H1 (cell line): ENCODE measurements at regions not wholly inside any gene's neighbourhood (a gene's known extent, or its start where the extent isn't known, plus 50 kb on each side); places are given as distances from the start of the nearest gene placed in this dataset.

ENCODE experiments used
- CTCF ChIA-PET: fragments of 300-600 bp; sonication (Branson Sonifier 250); formaldehyde crosslinking; loops from one replicate; lab custom pipeline; 2021; ENCODE audit not compliant: partially characterized antibody; lab: Charles Lee
- POLR2A ChIA-PET: fragments of 300-600 bp; sonication (Branson Sonifier 250); formaldehyde crosslinking; loops from one replicate; lab custom pipeline; 2021; ENCODE audit warnings: inconsistent platforms; ENCODE audit not compliant: partially characterized antibody; lab: Charles Lee
- DNase-seq, 2 experiments: peaks; one replicate each; pipeline versions ENCODE4 v3.0.0 to v3.0.0-alpha.2; 2010 to 2022; ENCODE audit warnings: low spot score in 2 of 2, low read depth in 1 of 2, mixed read lengths in 1 of 2
- FAIRE-seq: peaks from 2 replicates; lab custom pipeline; 2011; peaks lifted over from hg19 to GRCh38; lab: Jason Lieb, UNC
- H2AFZ ChIP-seq: 2 replicates; pipeline ENCODE4 v1.8.1; 2012; ENCODE audit warnings: low read length, inconsistent platforms
- H2AK5ac ChIP-seq: 2 replicates; pipeline ENCODE4 v1.6.1; 2013; ENCODE audit warnings: low read depth, low read length
- H2BK120ac ChIP-seq: replicated peaks from 2 replicates; pipeline ENCODE3; 2013; ENCODE audit warnings: low read depth, low read length, inconsistent platforms
- H2BK12ac ChIP-seq: 2 replicates; pipeline ENCODE4 v1.6.1; 2013; ENCODE audit warnings: low read depth, low read length
- H2BK15ac ChIP-seq: 2 replicates; pipeline ENCODE4 v1.6.1; 2013; ENCODE audit warnings: low read length
- H2BK20ac ChIP-seq: 2 replicates; pipeline ENCODE4 v1.6.1; 2013; ENCODE audit warnings: low read length
- H2BK5ac ChIP-seq: 2 replicates; pipeline ENCODE4 v1.6.1; 2013; ENCODE audit warnings: low read depth, low read length
- H3K14ac ChIP-seq: 2 replicates; pipeline ENCODE4 v1.6.1; 2013; ENCODE audit warnings: inconsistent platforms; ENCODE audit not compliant: insufficient read length
- H3K18ac ChIP-seq: 2 replicates; pipeline ENCODE4 v1.6.1; 2013; ENCODE audit warnings: low read length; ENCODE audit errors: extremely low read depth
- H3K23ac ChIP-seq: 2 replicates; pipeline ENCODE4 v1.6.1; 2013; ENCODE audit warnings: inconsistent platforms; ENCODE audit not compliant: insufficient read length
- H3K23me2 ChIP-seq: 2 replicates; pipeline ENCODE4 v1.6.1; 2013; ENCODE audit warnings: low read depth, low read length
- H3K27ac ChIP-seq: 2 replicates; pipeline ENCODE4 v1.6.1; 2011; ENCODE audit warnings: low read depth, low read length, inconsistent platforms
- H3K27me3 ChIP-seq, 4 experiments: replicated peaks in 1 of 4; 1 replicate in 1 of 4; 2 replicates in 3 of 4; pipeline versions ENCODE4 v1.6.1 to v1.8.1; 2011 to 2013; ENCODE audit warnings: low read length in 3 of 4, mild to moderate bottlenecking in 3 of 4, inconsistent platforms in 2 of 4, mixed read lengths in 2 of 4, moderate library complexity in 1 of 4; ENCODE audit not compliant: control insufficient read depth in 3 of 4, insufficient read depth in 3 of 4; ENCODE audit errors: extremely low read depth in 1 of 4
- H3K36me3 ChIP-seq, 4 experiments: 2 replicates each; pipeline versions ENCODE4 v1.6.1 to v1.8.1; 2011 to 2013; ENCODE audit warnings: mild to moderate bottlenecking in 4 of 4, low read length in 3 of 4, moderate library complexity in 2 of 4, control low read depth in 1 of 4, inconsistent platforms in 1 of 4; ENCODE audit not compliant: insufficient read depth in 4 of 4, control insufficient read depth in 2 of 4
- H3K4ac ChIP-seq: replicated peaks from 2 replicates; pipeline ENCODE3; 2013; ENCODE audit warnings: low read length, low read depth, mixed read lengths, inconsistent platforms; ENCODE audit not compliant: insufficient read length
- H3K4me1 ChIP-seq, 4 experiments: replicated peaks in 1 of 4; 1 replicate in 1 of 4; 2 replicates in 3 of 4; pipeline versions ENCODE4 v1.6.1 to v1.8.1; 2011 to 2013; ENCODE audit warnings: low read length in 3 of 4, inconsistent platforms in 2 of 4, mixed read lengths in 1 of 4; ENCODE audit not compliant: insufficient read depth in 4 of 4, control insufficient read depth in 3 of 4
- H3K4me2 ChIP-seq, 2 experiments: 2 replicates each; pipeline versions ENCODE4 v1.6.1 to v1.8.1; 2011 to 2013; ENCODE audit warnings: low read depth in 2 of 2, low read length in 2 of 2, control low read depth in 1 of 2, inconsistent platforms in 1 of 2, mild to moderate bottlenecking in 1 of 2; ENCODE audit not compliant: insufficient read depth in 1 of 2
- H3K4me3 ChIP-seq, 4 experiments: fragments of 200-600, 300-600 bp in 1 of 4; sonication (generic), shearing (Covaris generic), sonication (Bioruptor Twin) in 1 of 4; 2 replicates each; pipeline versions ENCODE4 v1.5.1 to v1.8.1; 2011 to 2016; ENCODE audit warnings: low read length in 4 of 4, low read depth in 3 of 4, control low read depth in 2 of 4, inconsistent platforms in 2 of 4, mild to moderate bottlenecking in 2 of 4, mixed read lengths in 1 of 4, moderate library complexity in 1 of 4; ENCODE audit not compliant: insufficient read depth in 2 of 4; ENCODE audit errors: extremely low read depth in 1 of 4
- H3K56ac ChIP-seq: replicated peaks from 2 replicates; pipeline ENCODE3; 2013; ENCODE audit warnings: low read depth, mild to moderate bottlenecking, mixed read lengths, low read length, inconsistent platforms; ENCODE audit not compliant: insufficient read length
- H3K79me1 ChIP-seq: 2 replicates; pipeline ENCODE4 v1.6.1; 2013; ENCODE audit warnings: low read depth, low read length, control low read depth
- H3K79me2 ChIP-seq, 2 experiments: 2 replicates each; pipeline versions ENCODE4 v1.6.1 to v1.8.1; 2012 to 2013; ENCODE audit warnings: low read length in 2 of 2, mild to moderate bottlenecking in 2 of 2, inconsistent platforms in 1 of 2; ENCODE audit not compliant: insufficient read depth in 2 of 2, control insufficient read depth in 1 of 2
- H3K9ac ChIP-seq, 4 experiments: replicated peaks in 1 of 4; 1 replicate in 1 of 4; 2 replicates in 3 of 4; pipeline versions ENCODE4 v1.6.1 to v1.8.1; 2011 to 2013; ENCODE audit warnings: low read depth in 3 of 4, low read length in 3 of 4, control low read depth in 2 of 4, mild to moderate bottlenecking in 2 of 4, moderate library complexity in 2 of 4, inconsistent platforms in 1 of 4; ENCODE audit errors: extremely low read depth in 1 of 4
- H3K9me3 ChIP-seq, 2 experiments: 2 replicates each; pipeline versions ENCODE4 v1.6.1 to v1.8.1; 2012 to 2013; ENCODE audit warnings: mild to moderate bottlenecking in 2 of 2, moderate library complexity in 2 of 2, control low read depth in 1 of 2, inconsistent platforms in 1 of 2, low read depth in 1 of 2, low read length in 1 of 2, mixed read lengths in 1 of 2; ENCODE audit not compliant: insufficient read depth in 2 of 2
- H4K20me1 ChIP-seq, 2 experiments: replicated peaks in 1 of 2; 2 replicates each; pipeline versions ENCODE3 to v1.8.1; 2011 to 2013; ENCODE audit warnings: inconsistent platforms in 2 of 2, low read length in 2 of 2, mild to moderate bottlenecking in 1 of 2; ENCODE audit not compliant: insufficient read depth in 2 of 2, control insufficient read depth in 1 of 2
- H4K5ac ChIP-seq: 2 replicates; pipeline ENCODE4 v1.6.1; 2013; ENCODE audit warnings: low read length, low read depth, mixed read lengths, inconsistent platforms; ENCODE audit not compliant: insufficient read length
- H4K8ac ChIP-seq: 2 replicates; pipeline ENCODE4 v1.8.0; 2013; ENCODE audit warnings: mild to moderate bottlenecking, moderate library complexity, low read length, inconsistent platforms; ENCODE audit not compliant: insufficient read depth; ENCODE audit errors: extremely low read depth
- H4K91ac ChIP-seq: replicated peaks from 2 replicates; pipeline ENCODE3; 2013; ENCODE audit warnings: low read length, mixed read lengths, inconsistent platforms; ENCODE audit not compliant: insufficient read length
- KDM4A ChIP-seq: IDR thresholded peaks from one replicate; pipeline ENCODE4 v1.7.1; 2012; ENCODE audit warnings: low read depth, mild to moderate bottlenecking, moderate library complexity, low read length, inconsistent platforms; ENCODE audit not compliant: severe bottlenecking
- RBBP5 ChIP-seq: IDR thresholded peaks from 2 replicates; pipeline ENCODE4 v1.7.1; 2012; ENCODE audit warnings: low read depth, mild to moderate bottlenecking, inconsistent platforms, low read length, moderate library complexity, borderline replicate concordance
- TEAD4 ChIP-seq: IDR thresholded peaks from 2 replicates; pipeline ENCODE4 v1.6.1; 2012; ENCODE audit warnings: low read depth, low read length, inconsistent platforms, mixed read lengths
- WGBS, 2 experiments: shearing (Covaris generic) in 1 of 2; methylation state at CpG; one replicate each; pipeline versions ENCODE4 v1.1.6 to v1.1.7; 2013 to 2015; ENCODE audit warnings: low lambda C conversion rate in 2 of 2, mixed read lengths in 2 of 2, inconsistent platforms in 1 of 2, low coverage in 1 of 2, missing lambda C conversion rate in 1 of 2; ENCODE audit not compliant: insufficient replicate concordance in 2 of 2, insufficient coverage in 1 of 2, insufficient read length in 1 of 2; ENCODE audit errors: extremely low coverage in 1 of 2, missing lambda C conversion rate in 1 of 2; 5-methylcytosine and 5-hydroxymethylcytosine counted together
- TF ChIP-seq, protein P1 (sequence below): IDR thresholded peaks from 2 replicates; pipeline ENCODE4 v1.6.1; 2012; ENCODE audit warnings: low read length, inconsistent platforms

- Histone ChIP-seq H2BK5ac (no peak overlapping the region), H3K4me2 (no peak overlapping the region), H2BK120ac (no peak overlapping the region), H3K4me3 (no peak overlapping the region), H4K5ac (no peak overlapping the region), H3K9me3 (no peaks in the 10 kb centered on the region), H3K56ac (no peak overlapping the region), H4K91ac (no peak overlapping the region), H3K27ac (no peak overlapping the region), H2AK5ac (no peak overlapping the region), H3K23me2 (no peaks in the 10 kb centered on the region), H4K20me1 (no peaks in the 10 kb centered on the region), H3K18ac (no peak overlapping the region), H3K4me1 (no peaks in the 10 kb centered on the region), H3K14ac (no peak overlapping the region), H2BK20ac (no peak overlapping the region), H3K79me2 (no peaks in the 10 kb centered on the region), H3K79me1 (no peaks in the 10 kb centered on the region), H3K27me3 (no peaks in the 10 kb centered on the region), H3K36me3 (no peaks in the 10 kb centered on the region)
- 89% methylated on average over 4 of the region's 4 CpGs; no CpG with 5 or more reads in 1 of the 2 experiments for WGBS, 2 experiments
- FAIRE-seq (no peak), DNase-seq (no peak)
- POLR2A ChIA-PET, result no interaction called here
- no peak for TF ChIP-seq TEAD4
- TF ChIP-seq, protein P1, sequence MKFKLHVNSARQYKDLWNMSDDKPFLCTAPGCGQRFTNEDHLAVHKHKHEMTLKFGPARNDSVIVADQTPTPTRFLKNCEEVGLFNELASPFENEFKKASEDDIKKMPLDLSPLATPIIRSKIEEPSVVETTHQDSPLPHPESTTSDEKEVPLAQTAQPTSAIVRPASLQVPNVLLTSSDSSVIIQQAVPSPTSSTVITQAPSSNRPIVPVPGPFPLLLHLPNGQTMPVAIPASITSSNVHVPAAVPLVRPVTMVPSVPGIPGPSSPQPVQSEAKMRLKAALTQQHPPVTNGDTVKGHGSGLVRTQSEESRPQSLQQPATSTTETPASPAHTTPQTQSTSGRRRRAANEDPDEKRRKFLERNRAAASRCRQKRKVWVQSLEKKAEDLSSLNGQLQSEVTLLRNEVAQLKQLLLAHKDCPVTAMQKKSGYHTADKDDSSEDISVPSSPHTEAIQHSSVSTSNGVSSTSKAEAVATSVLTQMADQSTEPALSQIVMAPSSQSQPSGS, result no peak
- TF ChIP-seq RBBP5, result no peak
- TF ChIP-seq KDM4A, result no peak
- TF ChIP-seq, all 59 proteins: peak for 0
- no peak overlapping the region for H3K23ac ChIP-seq
- no peak overlapping the region for H2BK15ac ChIP-seq
- CTCF ChIA-PET, result no interaction called here
- no peak overlapping the region for H4K8ac ChIP-seq
- no peak overlapping the region for H3K4ac ChIP-seq
- no peak overlapping the region for H2AFZ ChIP-seq
- H2BK12ac ChIP-seq, result no peak overlapping the region
- no peak overlapping the region for H3K9ac ChIP-seq
Observed at GRCh38 chr12:38527631-38528030, 211.1 kb downstream of the ALG10B start.
